Neural progenitor cell (in vitro differentiated cells): ENCODE measurements at regions not wholly inside any gene's neighbourhood (a gene's known extent, or its start where the extent isn't known, plus 50 kb on each side); places are given as distances from the start of the nearest gene placed in this dataset.

ENCODE experiments used
- DNase-seq: peaks from one replicate; pipeline ENCODE4 v3.0.0-alpha.2; 2016; ENCODE audit warnings: low spot score
- H2AFZ ChIP-seq: fragments of 200-600 bp; sonication (generic); replicated peaks from 2 replicates; pipeline ENCODE4 v1.6.1; 2016; ENCODE audit warnings: antibody characterized with exemption
- H3F3A ChIP-seq: fragments of 200-600 bp; sonication (generic); 2 replicates; pipeline ENCODE4 v1.6.1; 2016; ENCODE audit warnings: antibody characterized with exemption, low read depth
- H3K27ac ChIP-seq: fragments of 200-600 bp; sonication (generic); 2 replicates; pipeline ENCODE4 v1.5.1; 2016; ENCODE audit warnings: mild to moderate bottlenecking
- H3K27me3 ChIP-seq: fragments of 200-600 bp; sonication (generic); 2 replicates; pipeline ENCODE4 v1.6.1; 2016; ENCODE audit warnings: mild to moderate bottlenecking, moderate library complexity
- H3K36me3 ChIP-seq: fragments of 200-600 bp; sonication (generic); 2 replicates; pipeline ENCODE4 v1.5.1; 2016
- H3K4me1 ChIP-seq: fragments of 200-600 bp; sonication (generic); 2 replicates; pipeline ENCODE4 v1.6.1; 2016; ENCODE audit warnings: mixed run types
- H3K4me2 ChIP-seq: fragments of 200-600 bp; sonication (generic); 2 replicates; pipeline ENCODE4 v1.6.1; 2016
- H3K4me3 ChIP-seq: fragments of 200-600 bp; sonication (generic); 2 replicates; pipeline ENCODE4 v1.5.1; 2016
- H3K79me2 ChIP-seq: fragments of 200-600 bp; sonication (generic); 2 replicates; pipeline ENCODE4 v1.6.1; 2016; ENCODE audit warnings: low read depth
- H3K9ac ChIP-seq: fragments of 200-600 bp; sonication (generic); 2 replicates; pipeline ENCODE4 v1.6.1; 2016
- H3K9me3 ChIP-seq: fragments of 200-600 bp; sonication (generic); 2 replicates; pipeline ENCODE4 v1.5.1; 2016; ENCODE audit warnings: low read depth
- H4K20me1 ChIP-seq: fragments of 200-600 bp; sonication (generic); 2 replicates; pipeline ENCODE4 v1.6.1; 2016; ENCODE audit warnings: low read depth
- H3K27ac Mint-ChIP-seq: 3 replicates; pipeline ENCODE4 v1.8.0; 2021; ENCODE audit warnings: mixed read lengths
- H3K27me3 Mint-ChIP-seq: 2 replicates; pipeline ENCODE4 v1.8.0; 2022; ENCODE audit warnings: low read depth, mild to moderate bottlenecking, inconsistent platforms, moderate library complexity, mixed read lengths; ENCODE audit not compliant: insufficient read depth
- H3K36me3 Mint-ChIP-seq: 3 replicates; pipeline ENCODE4 v1.8.0; 2021; ENCODE audit warnings: mixed read lengths
- H3K4me1 Mint-ChIP-seq: 3 replicates; pipeline ENCODE4 v1.8.0; 2021; ENCODE audit warnings: mixed read lengths
- H3K4me3 Mint-ChIP-seq: 3 replicates; pipeline ENCODE4 v1.8.0; 2021; ENCODE audit warnings: mild to moderate bottlenecking, moderate library complexity, mixed read lengths
- H3K9me3 Mint-ChIP-seq: 3 replicates; pipeline ENCODE4 v1.8.0; 2020; ENCODE audit warnings: mixed read lengths
- CTCF ChIP-seq: fragments of 200-600 bp; sonication (generic); IDR thresholded peaks from 2 replicates; pipeline ENCODE4 v1.5.1; 2017; ENCODE audit warnings: antibody characterized with exemption, mild to moderate bottlenecking
- EZH2 ChIP-seq: fragments of 200-600 bp; sonication (generic); IDR thresholded peaks from 2 replicates; pipeline ENCODE4 v1.6.1; 2017; ENCODE audit warnings: antibody characterized with exemption, mild to moderate bottlenecking, moderate library complexity
- EZH2phosphoT487 ChIP-seq: fragments of 200-600 bp; sonication (generic); IDR thresholded peaks from 2 replicates; pipeline ENCODE4 v1.6.1; 2017; ENCODE audit warnings: antibody characterized with exemption

GRCh38 chr10:59072038-59072437 is 104.4 kb upstream of the PHYHIPL start:
- Histone ChIP-seq H3F3A (no peaks in the 10 kb centered on the region), H4K20me1 (no peaks in the 10 kb centered on the region), H2AFZ (no peak overlapping the region), H3K27me3 (no peaks in the 10 kb centered on the region), H3K9me3 (no peaks in the 10 kb centered on the region), H3K9ac (no peak overlapping the region), H3K36me3 (no peaks in the 10 kb centered on the region), H3K27ac (no peak overlapping the region), H3K4me1 (no peaks in the 10 kb centered on the region), H3K4me3 (no peak overlapping the region), H3K79me2 (no peaks in the 10 kb centered on the region), H3K4me2 (no peak overlapping the region)
- TF ChIP-seq EZH2 = no peak
- TF ChIP-seq CTCF = no peak
- TF ChIP-seq EZH2phosphoT487 = no peak
- Mint-ChIP-seq H3K9me3 (no peaks in the 10 kb centered on the region), H3K4me1 (no peaks in the 10 kb centered on the region), H3K36me3 (no peaks in the 10 kb centered on the region), H3K27ac (no peak overlapping the region), H3K27me3 (no peaks in the 10 kb centered on the region), H3K4me3 (no peak overlapping the region)
- no peak for DNase-seq

GRCh38 chr10:59073456-59074053 is 102.9 kb upstream of the PHYHIPL start:
- Histone ChIP-seq H3K27me3 (no peaks in the 10 kb centered on the region), H3F3A (no peaks in the 10 kb centered on the region), H3K4me3 (no peak overlapping the region), H3K4me2 (no peak overlapping the region), H3K79me2 (no peaks in the 10 kb centered on the region), H4K20me1 (no peaks in the 10 kb centered on the region), H3K9me3 (no peaks in the 10 kb centered on the region), H3K36me3 (no peaks in the 10 kb centered on the region), H2AFZ (no peak overlapping the region), H3K4me1 (peaks cover under 1% of the 10 kb centered on the region), H3K27ac (no peak overlapping the region), H3K9ac (no peak overlapping the region)
- Mint-ChIP-seq H3K4me3 (no peak overlapping the region), H3K27me3 (no peaks in the 10 kb centered on the region), H3K9me3 (no peaks in the 10 kb centered on the region), H3K4me1 (no peaks in the 10 kb centered on the region), H3K36me3 (no peaks in the 10 kb centered on the region), H3K27ac (no peak overlapping the region)
- no peak for DNase-seq
- TF ChIP-seq EZH2phosphoT487 = no peak
- no peak for TF ChIP-seq CTCF
- TF ChIP-seq EZH2 = no peak

- no peak overlapping the region for H2AFZ ChIP-seq
Measured at GRCh38 chr10:59075576-59075975, 100.9 kb upstream of the PHYHIPL start.

More at GRCh38 chr10:59075576-59075975, 100.9 kb upstream of the PHYHIPL start:
- Histone ChIP-seq H3F3A (no peaks in the 10 kb centered on the region), H3K9ac (no peak overlapping the region), H3K36me3 (no peaks in the 10 kb centered on the region), H4K20me1 (no peaks in the 10 kb centered on the region), H3K79me2 (no peaks in the 10 kb centered on the region), H3K9me3 (no peaks in the 10 kb centered on the region), H3K4me3 (no peak overlapping the region), H3K27me3 (no peaks in the 10 kb centered on the region), H3K4me2 (no peak overlapping the region), H3K4me1 (peaks cover 15% of the 10 kb centered on the region), H3K27ac (no peak overlapping the region)
- H3K4me3 Mint-ChIP-seq = no peak overlapping the region
- H3K27me3 Mint-ChIP-seq = no peaks in the 10 kb centered on the region
- no peaks in the 10 kb centered on the region for H3K36me3 Mint-ChIP-seq
- DNase-seq = no peak
- no peaks in the 10 kb centered on the region for H3K4me1 Mint-ChIP-seq
- H3K27ac Mint-ChIP-seq = no peak overlapping the region
- H3K9me3 Mint-ChIP-seq = no peaks in the 10 kb centered on the region
- no peak for TF ChIP-seq EZH2
- TF ChIP-seq CTCF = no peak
- TF ChIP-seq EZH2phosphoT487 = no peak
